HEK293 (cell line): ENCODE measurements at regions not wholly inside any gene's neighbourhood (a gene's known extent, or its start where the extent isn't known, plus 50 kb on each side); places are given as distances from the start of the nearest gene placed in this dataset.

ENCODE experiments used
- CTCF ChIA-PET: fragments of 350-600 bp; formaldehyde crosslinking; extraction: SDS; loops from one replicate; lab custom pipeline; 2021; ENCODE audit warnings: antibody characterized with exemption; lab: Yijun Ruan, JAX
- POLR2A ChIA-PET: fragments of 300-600 bp; formaldehyde crosslinking; extraction: SDS; loops from one replicate; lab custom pipeline; 2020; ENCODE audit warnings: antibody characterized with exemption, inconsistent platforms; lab: Yijun Ruan, JAX
- H3K27ac ChIP-seq: fragments of 200-500 bp; sonication (Bioruptor generic); 2 replicates; pipeline ENCODE4 v1.5.1; 2014; ENCODE audit warnings: low read depth, low read length, control low read depth, inconsistent platforms; ENCODE audit errors: extremely low read depth
- H3K36me3 ChIP-seq, 2 experiments: fragments of 200-500 bp in 1 of 2; sonication (Bioruptor generic) in 1 of 2; 1 replicate in 1 of 2; 2 replicates in 1 of 2; pipeline ENCODE4 v1.5.1; 2014 to 2017; ENCODE audit warnings: inconsistent platforms in 2 of 2, low read length in 2 of 2; ENCODE audit not compliant: control insufficient read depth in 2 of 2, insufficient read depth in 1 of 2
- H3K4me1 ChIP-seq: fragments of 200-500 bp; sonication (Bioruptor generic); 2 replicates; pipeline ENCODE4 v1.5.1; 2014; ENCODE audit warnings: mild to moderate bottlenecking, low read length, inconsistent platforms; ENCODE audit not compliant: control insufficient read depth, insufficient read depth
- H3K4me3 ChIP-seq: 2 replicates; pipeline ENCODE4 v1.5.1; 2011; ENCODE audit warnings: low read depth, mild to moderate bottlenecking, control low read depth, low read length, moderate library complexity
- H3K9me3 ChIP-seq: fragments of 200-500 bp; sonication (Bioruptor generic); 2 replicates; pipeline ENCODE4 v1.5.1; 2014; ENCODE audit warnings: low read depth, low read length, inconsistent platforms; ENCODE audit not compliant: control insufficient read depth, insufficient read depth
- KLF8 ChIP-seq: fragments of 450-650 bp; formaldehyde crosslinking; IDR thresholded peaks from 2 replicates; pipeline ENCODE4 v1.5.1; 2016; ENCODE audit warnings: missing biosample characterization, missing genetic modification characterization
- SP3 ChIP-seq: fragments of 450-650 bp; formaldehyde crosslinking; IDR thresholded peaks from 2 replicates; pipeline ENCODE4 v1.5.1; 2016; ENCODE audit warnings: missing biosample characterization, missing genetic modification characterization
- ZBTB21 ChIP-seq: fragments of 450-650 bp; formaldehyde crosslinking; IDR thresholded peaks from 2 replicates; pipeline ENCODE4 v1.5.1; 2017; ENCODE audit warnings: missing biosample characterization, missing genetic modification characterization
- ZBTB48 ChIP-seq: fragments of 450-650 bp; formaldehyde crosslinking; IDR thresholded peaks from 2 replicates; pipeline ENCODE4 v1.5.1; 2016; ENCODE audit warnings: missing biosample characterization, missing genetic modification characterization
- ZNF133 ChIP-seq: fragments of 450-650 bp; formaldehyde crosslinking; IDR thresholded peaks from 2 replicates; pipeline ENCODE4 v1.5.1; 2016; ENCODE audit warnings: missing biosample characterization, missing genetic modification characterization
- ZNF138 ChIP-seq: fragments of 450-650 bp; formaldehyde crosslinking; IDR thresholded peaks from 2 replicates; pipeline ENCODE4 v1.5.1; 2016; ENCODE audit warnings: missing biosample characterization, missing genetic modification characterization, borderline replicate concordance
- ZNF169 ChIP-seq: fragments of 450-650 bp; formaldehyde crosslinking; IDR thresholded peaks from 2 replicates; pipeline ENCODE4 v1.5.1; 2016; ENCODE audit warnings: missing biosample characterization, missing genetic modification characterization
- ZNF174 ChIP-seq: fragments of 450-650 bp; formaldehyde crosslinking; IDR thresholded peaks from 2 replicates; pipeline ENCODE4 v1.5.0; 2017; ENCODE audit warnings: missing biosample characterization, mild to moderate bottlenecking, missing genetic modification characterization
- ZNF19 ChIP-seq: fragments of 450-650 bp; formaldehyde crosslinking; IDR thresholded peaks from 2 replicates; pipeline ENCODE4; 2016; ENCODE audit warnings: missing biosample characterization, missing genetic modification characterization, low read depth
- ZNF366 ChIP-seq: fragments of 450-650 bp; formaldehyde crosslinking; conservative IDR thresholded peaks from 2 replicates; pipeline ENCODE4 v1.5.1; 2016; ENCODE audit warnings: missing biosample characterization, missing genetic modification characterization
- ZNF423 ChIP-seq: fragments of 450-650 bp; formaldehyde crosslinking; IDR thresholded peaks from 2 replicates; pipeline ENCODE4 v1.5.1; 2016; ENCODE audit warnings: missing biosample characterization, missing genetic modification characterization
- ZNF433 ChIP-seq: fragments of 450-650 bp; formaldehyde crosslinking; IDR thresholded peaks from 2 replicates; pipeline ENCODE4 v1.5.1; 2016; ENCODE audit warnings: missing biosample characterization, missing genetic modification characterization, low read depth
- ZNF510 ChIP-seq: fragments of 450-650 bp; formaldehyde crosslinking; IDR thresholded peaks from 2 replicates; pipeline ENCODE4 v1.5.1; 2018; ENCODE audit warnings: mild to moderate bottlenecking, missing genetic modification characterization, missing biosample characterization; ENCODE audit not compliant: insufficient replicate concordance
- ZNF529 ChIP-seq: fragments of 450-650 bp; formaldehyde crosslinking; IDR thresholded peaks from 2 replicates; pipeline ENCODE4 v1.5.1; 2017; ENCODE audit warnings: missing genetic modification characterization, missing biosample characterization; ENCODE audit not compliant: insufficient replicate concordance
- ZNF600 ChIP-seq: fragments of 450-650 bp; formaldehyde crosslinking; IDR thresholded peaks from 2 replicates; pipeline ENCODE4 v1.5.1; 2016; ENCODE audit warnings: missing biosample characterization, missing genetic modification characterization
- ZNF785 ChIP-seq: fragments of 450-650 bp; formaldehyde crosslinking; IDR thresholded peaks from 2 replicates; pipeline ENCODE4 v1.5.1; 2016; ENCODE audit warnings: missing biosample characterization, missing genetic modification characterization
- ZNF792 ChIP-seq: fragments of 450-650 bp; formaldehyde crosslinking; IDR thresholded peaks from 2 replicates; pipeline ENCODE4 v1.5.1; 2016; ENCODE audit warnings: missing biosample characterization, missing genetic modification characterization
- TF ChIP-seq, protein P1 (sequence below): fragments of 450-650 bp; formaldehyde crosslinking; IDR thresholded peaks from 2 replicates; pipeline ENCODE4 v1.5.1; 2016; ENCODE audit warnings: missing biosample characterization, missing genetic modification characterization
- TF ChIP-seq, protein P2 (sequence below): fragments of 450-650 bp; IDR thresholded peaks from 2 replicates; pipeline ENCODE4 v1.5.1; 2018; ENCODE audit warnings: missing biosample characterization, missing genetic modification characterization
- TF ChIP-seq, protein P3 (sequence below): fragments of 450-650 bp; formaldehyde crosslinking; IDR thresholded peaks from 2 replicates; pipeline ENCODE4 v1.5.1; 2016; ENCODE audit warnings: missing biosample characterization, missing genetic modification characterization
- TF ChIP-seq, protein P4 (sequence below): fragments of 450-650 bp; formaldehyde crosslinking; IDR thresholded peaks from 2 replicates; pipeline ENCODE4 v1.5.1; 2016; ENCODE audit warnings: missing biosample characterization, missing genetic modification characterization
- TF ChIP-seq, protein P5 (sequence below): fragments of 450-650 bp; formaldehyde crosslinking; IDR thresholded peaks from 2 replicates; pipeline ENCODE4 v1.5.1; 2017; ENCODE audit warnings: missing biosample characterization, mild to moderate bottlenecking, missing genetic modification characterization, moderate library complexity
- TF ChIP-seq, protein P6 (sequence below): fragments of 450-650 bp; formaldehyde crosslinking; IDR thresholded peaks from 2 replicates; pipeline ENCODE4 v1.5.1; 2016; ENCODE audit warnings: missing biosample characterization, missing genetic modification characterization

DNA sequence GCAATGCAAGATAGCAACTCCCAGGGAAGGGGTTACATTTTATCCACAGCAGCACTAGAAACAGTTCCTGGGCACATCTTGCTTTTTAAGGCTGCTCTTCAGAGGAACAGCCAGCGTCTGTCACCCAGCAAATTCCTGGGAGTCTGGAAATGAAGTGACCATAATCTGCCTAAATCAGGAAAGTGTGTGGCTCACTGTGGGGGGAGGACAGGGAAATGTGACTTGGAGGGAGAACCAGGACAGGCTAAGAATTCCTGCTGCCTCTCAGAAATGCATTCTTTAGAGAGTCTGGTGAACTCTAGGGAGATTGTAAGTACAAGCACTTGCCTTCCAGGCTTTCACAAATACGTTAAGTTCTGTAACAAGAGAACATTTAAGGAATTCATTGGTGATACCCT is 364.3 kb upstream of the SPHKAP start (continued):
- TF ChIP-seq ZNF366 (tag by site-specific recombination), result no peak

DNA sequence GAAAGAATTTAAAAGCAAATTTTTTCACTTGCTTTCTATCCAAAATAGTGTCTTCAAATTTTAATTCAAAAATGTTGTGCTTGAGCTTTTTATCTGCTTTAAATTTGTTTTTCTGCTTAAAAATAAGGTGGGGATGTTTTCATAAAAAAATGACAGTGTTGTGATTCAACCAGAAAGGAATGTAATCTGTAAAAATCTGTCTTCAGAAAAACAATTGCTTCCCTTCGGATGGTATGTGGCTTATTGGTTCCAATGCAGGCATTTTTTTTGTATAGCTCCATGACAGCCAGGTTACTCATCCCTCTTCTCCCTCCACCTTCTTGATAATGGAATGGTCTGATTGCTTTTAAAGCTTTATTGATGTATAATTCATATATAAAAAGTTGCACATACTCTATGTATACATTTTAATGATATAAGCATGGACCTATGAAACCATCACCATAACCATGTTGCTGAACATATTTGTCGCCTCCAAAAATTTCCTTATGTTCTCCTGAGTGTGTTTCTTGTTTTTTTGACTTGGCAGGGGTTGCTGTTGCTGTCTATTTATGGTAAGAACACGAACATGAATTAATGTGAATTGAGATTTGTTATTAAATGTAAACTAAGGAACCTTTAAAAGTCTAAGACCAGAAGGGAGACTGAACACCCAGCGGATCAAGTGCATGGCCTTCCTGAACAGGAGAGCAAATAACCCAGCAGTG is 363.7 kb upstream of the SPHKAP start:
- H3K4me3 ChIP-seq, result no peak overlapping the region
- POLR2A ChIA-PET, result no interaction called here
- no peak overlapping the region for H3K27ac ChIP-seq
- H3K36me3 ChIP-seq, result no peaks in the 10 kb centered on the region
- TF ChIP-seq ZNF600 (tag by site-specific recombination) (no peak), ZNF19 (tag by site-specific recombination) (no peak), ZNF785 (tag by site-specific recombination) (no peak), ZNF174 (tag by site-specific recombination) (no peak), ZNF169 (tag by site-specific recombination) (no peak), ZNF792 (tag by site-specific recombination) (no peak), ZBTB48 (tag by site-specific recombination) (no peak), ZNF138 (tag by site-specific recombination) (no peak), ZBTB21 (tag by site-specific recombination) (no peak), ZNF529 (tag by site-specific recombination) (no peak), ZNF510 (no peak), SP3 (tag by site-specific recombination) (no peak)
- TF ChIP-seq, protein P1, sequence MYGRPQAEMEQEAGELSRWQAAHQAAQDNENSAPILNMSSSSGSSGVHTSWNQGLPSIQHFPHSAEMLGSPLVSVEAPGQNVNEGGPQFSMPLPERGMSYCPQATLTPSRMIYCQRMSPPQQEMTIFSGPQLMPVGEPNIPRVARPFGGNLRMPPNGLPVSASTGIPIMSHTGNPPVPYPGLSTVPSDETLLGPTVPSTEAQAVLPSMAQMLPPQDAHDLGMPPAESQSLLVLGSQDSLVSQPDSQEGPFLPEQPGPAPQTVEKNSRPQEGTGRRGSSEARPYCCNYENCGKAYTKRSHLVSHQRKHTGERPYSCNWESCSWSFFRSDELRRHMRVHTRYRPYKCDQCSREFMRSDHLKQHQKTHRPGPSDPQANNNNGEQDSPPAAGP (tag by site-specific recombination), result no peak
- TF ChIP-seq, protein P2, sequence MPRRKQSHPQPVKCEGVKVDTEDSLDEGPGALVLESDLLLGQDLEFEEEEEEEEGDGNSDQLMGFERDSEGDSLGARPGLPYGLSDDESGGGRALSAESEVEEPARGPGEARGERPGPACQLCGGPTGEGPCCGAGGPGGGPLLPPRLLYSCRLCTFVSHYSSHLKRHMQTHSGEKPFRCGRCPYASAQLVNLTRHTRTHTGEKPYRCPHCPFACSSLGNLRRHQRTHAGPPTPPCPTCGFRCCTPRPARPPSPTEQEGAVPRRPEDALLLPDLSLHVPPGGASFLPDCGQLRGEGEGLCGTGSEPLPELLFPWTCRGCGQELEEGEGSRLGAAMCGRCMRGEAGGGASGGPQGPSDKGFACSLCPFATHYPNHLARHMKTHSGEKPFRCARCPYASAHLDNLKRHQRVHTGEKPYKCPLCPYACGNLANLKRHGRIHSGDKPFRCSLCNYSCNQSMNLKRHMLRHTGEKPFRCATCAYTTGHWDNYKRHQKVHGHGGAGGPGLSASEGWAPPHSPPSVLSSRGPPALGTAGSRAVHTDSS (tag by site-specific recombination), result no peak
- TF ChIP-seq, protein P3, sequence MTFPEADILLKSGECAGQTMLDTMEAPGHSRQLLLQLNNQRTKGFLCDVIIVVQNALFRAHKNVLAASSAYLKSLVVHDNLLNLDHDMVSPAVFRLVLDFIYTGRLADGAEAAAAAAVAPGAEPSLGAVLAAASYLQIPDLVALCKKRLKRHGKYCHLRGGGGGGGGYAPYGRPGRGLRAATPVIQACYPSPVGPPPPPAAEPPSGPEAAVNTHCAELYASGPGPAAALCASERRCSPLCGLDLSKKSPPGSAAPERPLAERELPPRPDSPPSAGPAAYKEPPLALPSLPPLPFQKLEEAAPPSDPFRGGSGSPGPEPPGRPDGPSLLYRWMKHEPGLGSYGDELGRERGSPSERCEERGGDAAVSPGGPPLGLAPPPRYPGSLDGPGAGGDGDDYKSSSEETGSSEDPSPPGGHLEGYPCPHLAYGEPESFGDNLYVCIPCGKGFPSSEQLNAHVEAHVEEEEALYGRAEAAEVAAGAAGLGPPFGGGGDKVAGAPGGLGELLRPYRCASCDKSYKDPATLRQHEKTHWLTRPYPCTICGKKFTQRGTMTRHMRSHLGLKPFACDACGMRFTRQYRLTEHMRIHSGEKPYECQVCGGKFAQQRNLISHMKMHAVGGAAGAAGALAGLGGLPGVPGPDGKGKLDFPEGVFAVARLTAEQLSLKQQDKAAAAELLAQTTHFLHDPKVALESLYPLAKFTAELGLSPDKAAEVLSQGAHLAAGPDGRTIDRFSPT (tag by site-specific recombination), result no peak
- H3K4me1 ChIP-seq, result no peaks in the 10 kb centered on the region
- CTCF ChIA-PET, result interaction anchor here (0.6 kb wide), 1 partner anchor 65 kb away, joined by 3 read pairs; no protein-coding TSS in a partner anchor
- no peaks in the 10 kb centered on the region; the same call in 1 of the 2 replicates for H3K9me3 ChIP-seq

DNA sequence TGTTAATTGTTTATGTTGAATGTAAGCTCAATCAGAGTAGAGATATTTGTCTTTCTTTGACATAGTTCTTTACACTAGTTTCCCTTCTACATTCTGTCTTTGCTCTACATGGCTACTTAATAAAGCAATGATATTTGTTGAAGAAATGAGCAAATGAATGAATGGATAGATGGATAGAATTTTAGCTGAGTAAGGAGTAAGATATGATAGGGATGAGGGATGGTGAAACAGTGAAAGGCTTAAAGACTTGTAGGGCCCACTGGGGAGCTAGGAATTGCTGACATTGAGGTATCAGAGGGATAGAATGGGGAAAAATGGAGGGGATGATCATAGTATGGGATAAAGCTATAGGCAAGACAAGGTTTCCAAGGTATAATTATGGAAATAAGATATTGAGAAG is 361.6 kb upstream of the SPHKAP start:
- H3K4me3 ChIP-seq, result no peak overlapping the region
- no peak overlapping the region for H3K27ac ChIP-seq
- CTCF ChIA-PET, result no interaction called here
- no peaks in the 10 kb centered on the region; the same call in 1 of the 2 replicates for H3K9me3 ChIP-seq
- POLR2A ChIA-PET, result no interaction called here
- no peaks in the 10 kb centered on the region for H3K4me1 ChIP-seq
- no peaks in the 10 kb centered on the region for H3K36me3 ChIP-seq
- TF ChIP-seq ZNF433 (tag by site-specific recombination), result no peak
- no peak for TF ChIP-seq KLF8 (tag by site-specific recombination)
- TF ChIP-seq, protein P4, sequence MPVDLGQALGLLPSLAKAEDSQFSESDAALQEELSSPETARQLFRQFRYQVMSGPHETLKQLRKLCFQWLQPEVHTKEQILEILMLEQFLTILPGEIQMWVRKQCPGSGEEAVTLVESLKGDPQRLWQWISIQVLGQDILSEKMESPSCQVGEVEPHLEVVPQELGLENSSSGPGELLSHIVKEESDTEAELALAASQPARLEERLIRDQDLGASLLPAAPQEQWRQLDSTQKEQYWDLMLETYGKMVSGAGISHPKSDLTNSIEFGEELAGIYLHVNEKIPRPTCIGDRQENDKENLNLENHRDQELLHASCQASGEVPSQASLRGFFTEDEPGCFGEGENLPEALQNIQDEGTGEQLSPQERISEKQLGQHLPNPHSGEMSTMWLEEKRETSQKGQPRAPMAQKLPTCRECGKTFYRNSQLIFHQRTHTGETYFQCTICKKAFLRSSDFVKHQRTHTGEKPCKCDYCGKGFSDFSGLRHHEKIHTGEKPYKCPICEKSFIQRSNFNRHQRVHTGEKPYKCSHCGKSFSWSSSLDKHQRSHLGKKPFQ (tag by site-specific recombination), result no peak
- TF ChIP-seq, protein P5, sequence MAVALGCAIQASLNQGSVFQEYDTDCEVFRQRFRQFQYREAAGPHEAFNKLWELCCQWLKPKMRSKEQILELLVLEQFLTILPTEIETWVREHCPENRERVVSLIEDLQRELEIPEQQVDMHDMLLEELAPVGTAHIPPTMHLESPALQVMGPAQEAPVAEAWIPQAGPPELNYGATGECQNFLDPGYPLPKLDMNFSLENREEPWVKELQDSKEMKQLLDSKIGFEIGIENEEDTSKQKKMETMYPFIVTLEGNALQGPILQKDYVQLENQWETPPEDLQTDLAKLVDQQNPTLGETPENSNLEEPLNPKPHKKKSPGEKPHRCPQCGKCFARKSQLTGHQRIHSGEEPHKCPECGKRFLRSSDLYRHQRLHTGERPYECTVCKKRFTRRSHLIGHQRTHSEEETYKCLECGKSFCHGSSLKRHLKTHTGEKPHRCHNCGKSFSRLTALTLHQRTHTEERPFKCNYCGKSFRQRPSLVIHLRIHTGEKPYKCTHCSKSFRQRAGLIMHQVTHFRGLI (tag by site-specific recombination), result no peak
- TF ChIP-seq, protein P6, sequence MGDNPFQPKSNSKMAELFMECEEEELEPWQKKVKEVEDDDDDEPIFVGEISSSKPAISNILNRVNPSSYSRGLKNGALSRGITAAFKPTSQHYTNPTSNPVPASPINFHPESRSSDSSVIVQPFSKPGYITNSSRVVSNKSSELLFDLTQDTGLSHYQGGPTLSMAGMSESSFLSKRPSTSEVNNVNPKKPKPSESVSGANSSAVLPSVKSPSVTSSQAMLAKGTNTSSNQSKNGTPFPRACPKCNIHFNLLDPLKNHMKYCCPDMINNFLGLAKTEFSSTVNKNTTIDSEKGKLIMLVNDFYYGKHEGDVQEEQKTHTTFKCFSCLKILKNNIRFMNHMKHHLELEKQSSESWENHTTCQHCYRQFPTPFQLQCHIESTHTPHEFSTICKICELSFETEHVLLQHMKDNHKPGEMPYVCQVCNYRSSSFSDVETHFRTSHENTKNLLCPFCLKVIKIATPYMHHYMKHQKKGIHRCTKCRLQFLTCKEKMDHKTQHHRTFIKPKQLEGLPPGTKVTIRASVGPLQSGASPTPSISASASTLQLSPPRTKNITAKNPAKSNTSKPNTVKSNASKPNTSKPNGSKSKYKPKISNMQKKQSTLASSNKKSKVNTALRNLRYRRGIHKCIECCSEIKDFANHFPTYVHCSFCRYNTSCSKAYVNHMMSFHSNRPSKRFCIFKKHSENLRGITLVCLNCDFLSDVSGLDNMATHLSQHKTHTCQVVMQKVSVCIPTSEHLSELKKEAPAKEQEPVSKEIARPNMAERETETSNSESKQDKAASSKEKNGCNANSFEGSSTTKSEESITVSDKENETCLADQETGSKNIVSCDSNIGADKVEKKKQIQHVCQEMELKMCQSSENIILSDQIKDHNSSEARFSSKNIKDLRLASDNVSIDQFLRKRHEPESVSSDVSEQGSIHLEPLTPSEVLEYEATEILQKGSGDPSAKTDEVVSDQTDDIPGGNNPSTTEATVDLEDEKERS (tag by site-specific recombination), result no peak
- no peak for TF ChIP-seq ZNF423 (tag by site-specific recombination)
- no peak for TF ChIP-seq ZNF133 (tag by site-specific recombination)
